Ecto neural progenitor cell (in vitro differentiated cells): ENCODE measurements at regions not wholly inside any gene's neighbourhood (a gene's known extent, or its start where the extent isn't known, plus 50 kb on each side); places are given as distances from the start of the nearest gene placed in this dataset.
"Not testable (repeated sequence)": the region's sequence is repeated elsewhere in the genome, so short reads cannot be mapped to it uniquely, and the experiment has no call there.

Experiments
- DNase-seq: peaks from one replicate; pipeline ENCODE4 v3.0.0-alpha.2; 2018; ENCODE audit warnings: low spot score

DNA sequence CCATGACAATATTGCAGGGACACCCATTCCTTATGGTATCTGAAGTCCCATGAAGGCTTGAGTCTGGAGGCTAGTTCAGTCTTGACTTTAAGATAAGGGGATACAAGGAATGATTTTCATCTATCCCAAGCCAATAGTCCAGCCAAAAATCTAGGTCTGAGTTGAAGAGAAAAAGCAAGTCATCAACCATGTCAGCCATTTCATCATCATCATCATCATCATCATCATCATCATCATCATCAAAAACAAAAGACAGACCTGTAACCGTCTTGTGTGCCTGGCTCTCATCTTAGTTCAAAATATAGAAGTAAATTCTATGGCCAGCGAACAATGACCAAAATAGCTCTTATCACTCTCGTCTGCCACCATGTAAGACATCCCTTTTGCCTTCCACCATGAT is 59.5 kb upstream of the FAM90A26 start:
- not testable (repeated sequence) for DNase-seq

DNA sequence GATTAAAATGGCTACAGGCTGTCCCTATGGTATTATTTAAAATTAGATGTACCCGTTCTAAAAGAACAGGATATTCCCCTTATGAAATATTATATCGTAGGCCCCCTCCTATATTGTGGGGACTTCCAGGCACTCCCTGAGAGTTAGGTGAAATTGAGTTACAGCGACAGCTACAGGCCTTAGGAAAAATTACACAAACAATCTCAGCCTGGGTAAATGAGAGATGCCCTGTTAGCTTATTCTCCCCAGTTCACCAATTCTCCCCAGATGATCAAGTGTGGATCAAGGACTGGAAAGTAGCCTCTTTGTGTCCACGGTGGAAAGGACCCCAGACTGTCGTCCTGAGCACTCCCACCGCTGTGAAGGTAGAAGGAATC is 67.1 kb upstream of the FAM90A26 start:
- DNase-seq, result not testable (repeated sequence)

DNA sequence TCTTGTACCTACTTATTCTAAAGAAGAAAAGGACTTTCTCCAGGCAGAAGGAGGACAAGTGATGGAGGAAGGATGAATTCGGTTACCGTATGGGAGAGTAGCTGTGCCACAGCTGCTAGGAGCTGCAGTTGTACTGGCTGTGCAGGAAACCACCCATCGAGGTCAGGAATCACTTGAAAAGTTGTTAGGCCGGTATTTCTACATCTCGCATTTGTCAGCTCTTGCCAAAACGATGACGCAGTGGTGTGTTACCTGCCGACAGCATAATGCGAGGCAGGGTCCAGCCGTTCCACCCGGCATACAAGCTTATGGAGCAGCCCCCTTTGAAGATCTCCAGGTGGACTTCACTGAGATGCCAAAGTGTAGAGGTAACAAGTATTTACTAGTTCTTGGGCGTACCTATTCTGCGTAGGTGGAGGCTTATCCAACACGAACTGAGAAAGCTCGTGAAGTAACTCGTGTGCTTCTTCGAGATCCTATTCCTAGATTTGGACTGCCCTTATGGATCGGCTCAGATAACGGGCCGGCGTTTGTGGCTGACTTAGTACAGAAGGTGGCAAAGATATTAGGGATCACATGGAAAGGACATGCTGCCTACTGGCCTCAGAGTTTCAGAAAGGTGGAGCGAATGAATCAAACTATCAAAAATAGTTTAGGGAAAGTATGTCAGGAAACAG is 67.6 kb upstream of the FAM90A26 start:
- not testable (repeated sequence) for DNase-seq

- DNase-seq, result not testable (repeated sequence)
Measured at GRCh38 chr4:9096330-9096729, 73.9 kb upstream of the FAM90A26 start.

- DNase-seq, result not testable (repeated sequence)
Measured at GRCh38 chr4:9078796-9079195, 91.4 kb upstream of the FAM90A26 start.

DNA sequence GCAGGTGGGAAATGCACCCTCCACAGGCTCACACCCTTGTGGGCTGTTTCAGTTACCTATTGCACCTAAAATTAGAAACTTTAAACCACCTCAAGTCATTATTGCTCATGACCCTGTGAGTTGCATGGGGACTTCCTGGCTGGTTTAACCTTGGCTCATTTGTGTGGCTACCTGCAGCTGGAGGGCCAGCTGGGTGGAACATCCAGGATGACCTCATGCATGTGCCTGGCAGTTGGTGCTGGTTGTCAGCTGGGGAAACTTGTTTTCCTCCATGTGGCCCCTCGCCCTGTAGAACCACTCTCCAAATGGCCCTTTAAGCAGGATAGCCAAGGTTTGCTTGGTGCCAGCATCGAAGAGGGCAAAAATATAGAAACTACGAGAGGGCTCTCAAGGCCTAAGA is 93.2 kb upstream of the FAM90A26 start:
- DNase-seq, result not testable (repeated sequence)

DNA sequence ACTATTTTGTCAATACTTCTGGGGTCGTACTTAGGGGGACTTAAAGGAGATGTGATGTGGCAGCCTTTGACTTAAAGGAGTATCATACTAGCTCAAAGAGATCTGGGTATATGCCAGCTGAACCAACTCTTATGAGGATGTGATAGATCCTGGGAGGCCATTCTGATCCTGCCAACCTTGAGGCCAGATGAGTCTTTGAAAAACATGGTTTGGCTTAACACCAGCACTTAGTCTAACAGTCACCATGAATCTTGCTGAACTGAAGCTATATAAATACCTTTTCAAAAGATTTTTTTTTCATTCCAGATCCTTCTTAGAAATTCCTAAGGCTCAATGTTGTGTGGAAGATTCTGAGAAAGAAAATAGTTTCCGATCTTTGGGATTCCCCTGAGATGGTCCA is 93.7 kb upstream of the FAM90A26 start:
- not testable (repeated sequence) for DNase-seq

DNA sequence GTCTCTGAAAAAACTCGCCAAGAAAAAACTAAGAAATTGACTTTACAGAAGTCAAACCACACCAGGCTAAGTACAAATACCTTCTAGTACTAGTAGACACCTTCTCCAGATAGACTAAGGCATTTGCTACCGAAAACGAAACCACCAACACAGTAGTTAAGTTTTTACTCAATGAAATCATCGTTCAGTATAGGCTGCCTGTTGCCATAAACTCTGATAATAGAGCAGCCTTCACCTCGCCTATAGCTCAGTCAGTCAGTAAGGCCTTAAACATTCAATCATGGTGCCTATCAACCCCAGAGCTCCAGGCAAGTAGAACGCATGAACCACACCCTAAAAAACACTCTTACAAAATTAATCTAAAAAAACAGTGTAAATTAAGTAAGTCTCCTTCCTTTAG is 96.8 kb upstream of the FAM90A26 start:
- not testable (repeated sequence) for DNase-seq

- not testable (repeated sequence) for DNase-seq
Measured at GRCh38 chr4:9072521-9073220, 97.5 kb upstream of the FAM90A26 start.

- DNase-seq, result not testable (repeated sequence)
Measured at GRCh38 chr4:9067923-9068322, 102.3 kb upstream of the FAM90A26 start.

DNA sequence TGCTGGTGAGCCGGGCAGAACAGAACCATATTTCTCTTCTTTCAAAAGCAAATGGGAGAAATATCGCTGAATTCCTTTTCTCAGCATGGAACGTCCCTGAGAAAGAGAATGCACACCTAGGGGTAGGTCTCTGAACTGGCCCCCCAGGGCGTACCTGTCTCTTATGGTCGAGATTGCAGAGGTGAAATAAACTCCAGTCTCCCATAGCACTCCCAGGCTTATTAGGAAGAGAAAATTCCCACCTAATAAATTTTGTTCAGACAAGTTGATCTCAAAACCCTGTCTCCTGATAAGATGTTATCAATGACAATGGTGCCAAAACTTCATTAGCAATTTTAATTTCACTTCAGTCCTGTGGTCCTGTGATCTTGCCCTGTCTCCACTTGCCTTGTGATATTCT is 106.6 kb upstream of the FAM90A26 start:
- not testable (repeated sequence) for DNase-seq

DNA sequence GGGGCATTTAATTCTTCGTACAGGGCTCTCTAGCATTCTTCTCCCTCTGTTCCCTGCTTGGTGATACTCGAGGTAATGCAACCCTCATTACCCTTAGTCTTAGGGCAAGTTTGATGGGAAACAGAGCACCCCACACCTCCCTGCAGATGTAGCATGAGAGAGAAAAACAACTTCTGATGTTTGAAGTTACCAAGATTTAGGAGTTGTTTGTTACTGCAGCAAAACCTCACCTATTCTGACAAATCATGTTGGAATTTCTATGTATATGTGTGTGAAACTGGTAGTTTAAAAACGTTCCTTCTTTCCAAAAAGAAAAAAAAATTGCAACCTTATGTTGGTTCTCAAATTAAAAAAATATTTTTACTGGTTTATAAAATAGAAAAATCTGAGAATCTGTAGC is 145.3 kb upstream of the FAM90A26 start:
- DNase-seq, result not testable (repeated sequence)

- DNase-seq, result not testable (repeated sequence)
Measured at GRCh38 chr4:9009792-9010191, 138.2 kb upstream of the HMX1 start.

GRCh38 chr4:9008407-9008806 is 136.8 kb upstream of the HMX1 start:
- DNase-seq, result not testable (repeated sequence)

- peak; percentile 46 for DNase-seq
Measured at GRCh38 chr4:9001153-9001552, 129.5 kb upstream of the HMX1 start.

DNA sequence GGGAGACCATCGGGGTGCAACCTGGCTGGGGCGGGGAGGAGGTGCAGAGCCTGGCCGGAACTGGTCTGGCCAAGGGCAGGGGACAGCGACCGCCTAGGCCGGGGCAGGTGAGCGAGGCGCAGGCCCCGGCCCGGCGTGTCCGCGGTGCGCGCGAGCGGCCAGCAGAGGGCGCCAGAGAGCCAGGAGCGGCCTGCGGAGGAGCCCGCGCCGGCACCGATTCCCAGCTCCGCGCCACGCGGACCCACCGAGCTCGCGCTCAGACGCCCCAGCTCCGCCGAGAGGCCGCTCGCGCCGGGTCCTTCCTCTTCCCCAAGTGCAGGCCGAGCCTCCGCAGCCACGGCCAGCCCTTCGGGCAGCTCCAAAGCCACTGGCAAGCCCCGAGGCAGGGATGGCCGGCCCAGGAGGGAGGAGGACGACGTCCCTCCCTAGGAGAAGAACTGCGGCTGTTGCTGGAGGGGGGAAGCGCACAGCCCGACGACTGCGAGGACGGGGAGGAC is 128.9 kb upstream of the HMX1 start:
- peak; percentile 73 for DNase-seq

DNA sequence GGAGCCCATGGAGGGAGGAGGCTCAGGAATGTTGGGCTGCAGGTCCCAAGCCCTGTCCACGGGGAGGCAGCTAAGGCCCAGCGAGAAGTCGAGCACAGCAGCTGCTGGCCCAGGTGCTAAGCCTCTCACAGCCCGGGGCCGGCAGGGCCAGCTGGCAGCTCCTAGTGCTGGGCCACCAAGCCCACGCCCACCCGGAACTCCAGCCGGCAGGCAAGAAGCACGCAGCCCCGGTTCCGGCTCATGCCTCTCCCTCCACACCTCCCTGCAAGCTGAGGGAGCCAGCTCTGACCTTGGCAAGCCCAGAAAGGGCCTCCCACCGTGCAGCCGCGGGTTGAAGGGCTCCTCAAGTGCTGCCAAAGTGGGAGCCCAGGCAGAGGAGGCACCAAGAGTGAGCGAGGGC is 121.3 kb upstream of the HMX1 start:
- DNase-seq, result not testable (repeated sequence)

DNA sequence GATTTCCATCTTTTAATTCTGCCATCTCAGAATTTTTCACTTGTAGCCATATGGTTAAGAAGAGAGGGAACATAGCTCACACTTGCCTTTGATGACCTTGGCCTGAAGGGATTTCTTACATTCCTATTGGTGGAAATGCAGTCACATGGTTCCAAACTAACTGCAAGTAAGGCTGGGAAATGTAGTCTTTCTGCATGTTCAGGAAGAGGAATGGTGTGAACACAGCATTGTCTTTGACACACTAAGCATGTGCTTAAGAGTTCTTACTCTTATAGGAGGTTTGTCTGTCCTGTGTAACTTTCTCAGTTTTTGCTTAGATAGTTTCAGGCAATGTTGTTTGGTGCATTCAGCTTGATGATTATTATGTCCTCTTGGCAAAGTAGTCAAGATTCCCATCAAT is 119.8 kb upstream of the HMX1 start:
- DNase-seq, result not testable (repeated sequence)

DNA sequence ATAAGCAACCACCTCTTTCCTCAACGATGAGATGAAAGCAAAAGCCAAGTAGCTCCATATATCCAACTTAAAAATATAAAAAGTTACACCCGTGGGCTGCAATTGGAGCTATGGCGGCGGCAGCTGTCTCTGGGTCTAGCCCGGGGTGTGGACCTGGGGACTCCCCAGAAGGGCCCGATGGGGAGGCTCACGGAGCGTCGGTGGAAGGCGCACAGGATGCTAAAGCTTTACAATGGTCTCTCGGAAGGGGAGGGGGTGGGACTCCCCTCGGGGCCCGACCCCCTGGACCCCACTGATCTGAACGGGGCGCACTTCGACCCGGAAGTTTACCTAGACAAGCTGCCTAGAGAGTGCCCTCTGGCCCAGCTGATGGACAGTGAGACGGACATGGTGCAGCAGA is 118.7 kb upstream of the HMX1 start:
- not testable (repeated sequence) for DNase-seq

DNA sequence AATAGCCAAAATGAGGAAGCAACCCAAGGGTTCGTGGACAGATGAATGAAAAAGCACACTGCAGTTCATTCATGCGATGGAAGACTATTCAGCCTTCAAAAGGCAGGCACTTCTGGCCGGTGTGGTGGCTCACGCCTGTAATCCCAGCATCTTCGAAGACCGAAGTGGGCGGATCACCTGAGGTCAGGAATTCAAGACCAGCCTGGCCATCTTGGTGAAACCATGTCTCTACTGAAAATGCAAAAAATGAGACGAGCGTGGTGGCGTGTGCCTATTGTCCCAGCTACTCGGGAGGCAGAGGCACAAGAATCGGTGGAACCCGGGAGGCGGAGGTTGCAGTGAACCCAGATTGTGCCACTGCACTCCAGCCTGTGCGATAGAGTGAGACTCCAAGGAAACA is 114.1 kb upstream of the HMX1 start:
- not testable (repeated sequence) for DNase-seq

GRCh38 chr4:8984641-8985040 is 113.0 kb upstream of the HMX1 start:
- not testable (repeated sequence) for DNase-seq

GRCh38 chr4:8983921-8984320 is 112.3 kb upstream of the HMX1 start:
- DNase-seq, result not testable (repeated sequence)

DNA sequence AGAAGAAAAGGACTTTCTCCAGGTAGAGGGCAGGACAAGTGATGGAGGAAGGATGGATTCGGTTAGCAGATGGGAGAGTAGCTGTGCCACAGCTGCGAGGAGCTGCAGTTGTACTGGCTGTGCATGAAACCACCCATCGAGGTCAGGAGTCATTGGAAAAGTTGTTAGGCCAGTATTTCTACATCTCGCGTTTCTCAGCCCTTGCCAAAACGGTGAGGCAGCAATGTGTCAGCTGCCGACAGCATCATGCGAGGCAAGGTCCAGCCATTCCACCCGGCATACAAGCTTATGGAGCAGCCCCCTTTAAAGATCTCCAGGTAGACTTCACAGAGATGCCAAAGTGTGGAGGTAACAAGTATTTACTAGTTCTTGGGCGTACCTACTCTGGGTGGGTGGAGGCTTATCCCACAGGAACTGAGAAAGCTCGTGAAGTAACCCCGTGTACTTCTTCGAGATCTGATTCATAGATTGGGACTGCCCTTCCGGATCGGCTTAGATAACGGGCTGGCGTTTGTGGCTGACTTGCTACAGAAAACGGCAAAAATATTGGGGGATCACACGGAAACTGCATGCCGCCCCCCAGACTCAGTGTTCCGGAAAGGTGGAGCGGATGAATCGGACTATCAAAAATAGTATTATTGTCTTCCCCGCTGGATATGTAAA is 105.0 kb upstream of the HMX1 start:
- not testable (repeated sequence) for DNase-seq
